Choroid plexus epithelial cell (primary cell): ENCODE measurements at regions not wholly inside any gene's neighbourhood (a gene's known extent, or its start where the extent isn't known, plus 50 kb on each side); places are given as distances from the start of the nearest gene placed in this dataset.
"Not testable (repeated sequence)": the region's sequence is repeated elsewhere in the genome, so short reads cannot be mapped to it uniquely, and the experiment has no call there.

ENCODE experiments used
- DNase-seq: peaks from one replicate; pipeline ENCODE4 v3.0.0-alpha.2; 2010; ENCODE audit warnings: low read depth
- H3K4me3 ChIP-seq: 2 replicates; pipeline ENCODE4 v1.5.1; 2011; ENCODE audit warnings: low read depth, mild to moderate bottlenecking, control low read depth, low read length, moderate library complexity
- CTCF ChIP-seq: conservative IDR thresholded peaks from 2 replicates; pipeline ENCODE4 v1.5.1; 2011; ENCODE audit warnings: low read depth, mild to moderate bottlenecking, control low read depth, inconsistent platforms, low read length, moderate library complexity

DNA sequence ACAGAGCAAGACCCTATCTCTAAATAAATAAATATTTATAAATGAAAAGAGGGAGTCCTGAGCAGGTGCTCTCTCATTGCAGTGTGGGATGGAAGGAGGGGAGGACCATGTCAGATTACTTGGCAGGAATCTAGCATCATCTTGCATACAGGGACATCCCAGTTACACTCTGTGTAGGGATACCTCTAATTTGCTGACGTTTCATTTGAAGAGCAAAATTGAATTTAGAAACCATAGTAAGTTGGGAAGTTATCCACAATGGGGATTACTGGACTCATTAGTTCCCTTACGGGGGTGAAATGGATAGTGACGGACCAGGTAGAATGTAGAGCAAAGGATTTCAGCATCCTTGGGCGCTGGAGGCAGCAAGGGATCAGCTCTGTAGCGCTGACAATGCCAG, 52.1 kb downstream of the ARHGEF18 start:
- H3K4me3 ChIP-seq: no peak overlapping the region
- DNase-seq: no peak
- TF ChIP-seq CTCF: no peak

- DNase-seq: no peak
- TF ChIP-seq CTCF: no peak
- no peak overlapping the region for H3K4me3 ChIP-seq
Measured at GRCh38 chr19:7401694-7402093, 53.0 kb downstream of the ARHGEF18 start.

DNA sequence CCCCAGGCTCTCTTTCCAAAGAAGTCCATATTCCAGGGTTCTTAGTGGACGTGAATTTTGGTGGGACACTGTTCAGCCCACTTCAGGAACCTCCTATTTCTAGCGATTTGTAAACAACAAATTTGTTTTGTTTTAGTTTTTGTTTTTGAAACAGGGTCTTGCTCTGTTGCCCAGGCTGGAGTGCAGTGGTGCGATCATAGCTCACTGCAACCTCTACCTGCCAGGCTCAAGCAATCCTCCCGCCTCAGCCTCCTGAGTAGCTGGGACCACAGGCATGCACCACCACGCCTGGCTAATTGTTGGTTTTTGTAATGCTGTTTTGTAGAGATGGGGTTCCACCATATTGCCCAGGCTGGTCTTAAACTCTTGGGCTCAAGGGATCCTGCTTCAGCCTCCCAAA, 56.7 kb downstream of the ARHGEF18 start:
- H3K4me3 ChIP-seq, DNase-seq: not testable (repeated sequence)

GRCh38 chr19:7408251-7408650, 59.5 kb downstream of the ARHGEF18 start:
- DNase-seq: no peak
- TF ChIP-seq CTCF: no peak
- H3K4me3 ChIP-seq: no peak overlapping the region

DNA sequence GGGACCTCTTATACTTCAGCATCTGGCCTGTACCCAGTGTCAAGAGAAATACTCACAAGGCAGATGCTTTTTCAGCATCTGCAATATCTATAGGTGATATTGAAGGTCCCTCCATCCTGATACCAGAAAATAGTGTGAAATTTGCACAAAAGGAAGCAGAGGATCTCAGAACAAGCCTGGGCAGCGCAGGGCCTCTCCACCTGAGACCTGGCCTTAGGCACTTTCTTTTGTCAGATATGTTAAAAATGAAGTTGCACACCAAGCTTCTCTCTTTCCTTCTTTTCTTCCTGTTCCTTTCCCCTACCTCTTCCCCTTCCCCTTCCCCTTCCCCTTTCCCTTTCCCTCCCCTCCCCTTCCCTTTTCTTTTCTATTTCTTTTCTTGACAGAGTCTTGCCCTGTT, 62.2 kb downstream of the ARHGEF18 start:
- H3K4me3 ChIP-seq: no peak overlapping the region
- no peak for TF ChIP-seq CTCF
- no peak for DNase-seq

GRCh38 chr19:7413629-7414028, 64.9 kb downstream of the ARHGEF18 start:
- no peak for DNase-seq
- TF ChIP-seq CTCF: no peak
- no peak overlapping the region for H3K4me3 ChIP-seq

GRCh38 chr19:7415163-7415856, 66.6 kb downstream of the ARHGEF18 start:
- no peak for TF ChIP-seq CTCF
- DNase-seq: peak; percentile 79
- H3K4me3 ChIP-seq: no peak overlapping the region
